ENCODE measurements at regions not wholly inside any gene's neighbourhood (a gene's known extent, or its start where the extent isn't known, plus 50 kb on each side); places are given as distances from the start of the nearest gene placed in this dataset.
"Not testable (repeated sequence)": the region's sequence is repeated elsewhere in the genome, so short reads cannot be mapped to it uniquely, and the experiment has no call there.

GRCh38 chr6:17012421-17013225, 89.2 kb upstream of the STMND1 start:
- no peak for DNase-seq

- no peak for DNase-seq
These were observed 89.9 kb upstream of the STMND1 start for GRCh38 chr6:17011985-17012384.

- DNase-seq, result no peak
These were observed 94.1 kb upstream of the STMND1 start for GRCh38 chr6:17007749-17008148.

- no peak for DNase-seq
These were observed 95.3 kb upstream of the STMND1 start for GRCh38 chr6:17006543-17006942.

- no peak for DNase-seq
These were observed 97.6 kb upstream of the STMND1 start for GRCh38 chr6:17004269-17004668.

- DNase-seq, result no peak
These were observed 99.7 kb upstream of the STMND1 start for GRCh38 chr6:17002123-17002522.

- no peak for DNase-seq
These were observed 100.7 kb upstream of the STMND1 start for GRCh38 chr6:17001188-17001587.

- no peak for DNase-seq
These were observed 102.1 kb upstream of the STMND1 start for GRCh38 chr6:16999491-17000436.

GRCh38 chr6:16998461-16998860, 103.4 kb upstream of the STMND1 start:
- DNase-seq, result no peak

GRCh38 chr6:16995511-16996250, 106.2 kb upstream of the STMND1 start:
- no peak for DNase-seq

GRCh38 chr6:16993396-16993795, 108.5 kb upstream of the STMND1 start:
- DNase-seq, result no peak

GRCh38 chr6:16991981-16992629, 109.7 kb upstream of the STMND1 start:
- DNase-seq, result no peak

- DNase-seq, result not testable (repeated sequence)
These were observed 111.9 kb upstream of the STMND1 start for GRCh38 chr6:16989976-16990375.

- no peak for DNase-seq
These were observed 112.5 kb upstream of the STMND1 start for GRCh38 chr6:16989382-16989781.

GRCh38 chr6:16987996-16988395, 113.9 kb upstream of the STMND1 start:
- no peak for DNase-seq

- DNase-seq, result no peak
These were observed 116.2 kb upstream of the STMND1 start for GRCh38 chr6:16985513-16986284.

- peak; percentile 79 for DNase-seq
These were observed 119.0 kb upstream of the STMND1 start for GRCh38 chr6:16982807-16983206.

GRCh38 chr6:16979677-16980370, 122.0 kb upstream of the STMND1 start:
- DNase-seq, result no peak

GRCh38 chr6:16978686-16979085, 123.2 kb upstream of the STMND1 start:
- no peak for DNase-seq

- DNase-seq, result no peak
These were observed 125.3 kb upstream of the STMND1 start for GRCh38 chr6:16976385-16977183.

Data from right hindlimb (tissue), 1 donor.